H1 (cell line): ENCODE measurements at regions not wholly inside any gene's neighbourhood (a gene's known extent, or its start where the extent isn't known, plus 50 kb on each side); places are given as distances from the start of the nearest gene placed in this dataset.

Source experiments
- ATF3 ChIP-seq: IDR thresholded peaks from 2 replicates; pipeline ENCODE4 v1.6.1; 2011; ENCODE audit warnings: low read depth, mild to moderate bottlenecking, low read length; ENCODE audit not compliant: insufficient read depth
- NRF1 ChIP-seq: IDR thresholded peaks from 2 replicates; pipeline ENCODE4 v1.6.1; 2011; ENCODE audit warnings: mild to moderate bottlenecking, low read depth, low read length, improper control_type of control experiment
- RAD21 ChIP-seq, 2 experiments: IDR thresholded peaks in 1 of 2; conservative IDR thresholded peaks in 1 of 2; 2 replicates each; pipeline ENCODE4 v1.6.1; 2011; ENCODE audit warnings: low read depth in 2 of 2, low read length in 2 of 2, improper control_type of control experiment in 1 of 2, inconsistent platforms in 1 of 2, mild to moderate bottlenecking in 1 of 2, moderate library complexity in 1 of 2

- TF ChIP-seq ATF3 (no peak), RAD21 (IDR thresholded peaks at IDR 0.05 in 1 of 2, conservative IDR thresholded peaks at IDR 0.05 in 1 of 2; ENCODE audit: low read depth in 2 of 2, low read length in 2 of 2) (no peak), NRF1 (no peak)
These were observed 344.4 kb upstream of the ESRRG start (continued) for GRCh38 chr1:217067642-217068041.
